SK-N-SH treated with all-trans-retinoic acid at 6 μM for 48 hours (cell line): ENCODE measurements at regions not wholly inside any gene's neighbourhood (a gene's known extent, or its start where the extent isn't known, plus 50 kb on each side); places are given as distances from the start of the nearest gene placed in this dataset.

Experiments
- ATAC-seq: fragments of 200-7000 bp; cut with Tn5 transposase; 3 replicates; pipeline ENCODE4 v1.9.1; 2020; ENCODE audit warnings: mild to moderate bottlenecking, moderate library complexity
- ARNTL ChIP-seq: fragments of 450-650 bp; formaldehyde crosslinking; IDR thresholded peaks from 2 replicates; pipeline ENCODE4 v1.5.0; 2020; ENCODE audit warnings: low read depth, mild to moderate bottlenecking, moderate library complexity, borderline replicate concordance
- BACH2 ChIP-seq: fragments of 250-450 bp; sonication (Bioruptor Pico); IDR thresholded peaks from 2 replicates; pipeline ENCODE4 v1.9.0; 2021; ENCODE audit warnings: mild to moderate bottlenecking, borderline replicate concordance
- CREB5 ChIP-seq: fragments of 250-450 bp; sonication (Bioruptor Pico); IDR thresholded peaks from 2 replicates; pipeline ENCODE4 v1.5.1; 2020; ENCODE audit warnings: low read depth, mild to moderate bottlenecking, moderate library complexity
- CSDC2 ChIP-seq: fragments of 250-450 bp; sonication (Bioruptor Pico); IDR thresholded peaks from 2 replicates; pipeline ENCODE4 v1.5.0; 2020; ENCODE audit warnings: mild to moderate bottlenecking, moderate library complexity
- CSRNP3 ChIP-seq: fragments of 250-450 bp; sonication (Bioruptor Pico); IDR thresholded peaks from 2 replicates; pipeline ENCODE4 v1.5.1; 2021; ENCODE audit warnings: mild to moderate bottlenecking, moderate library complexity
- ESRRG ChIP-seq: fragments of 250-450 bp; sonication (Bioruptor Pico); IDR thresholded peaks from 2 replicates; pipeline ENCODE4 v1.6.1; 2021; ENCODE audit warnings: mild to moderate bottlenecking
- GLIS3 ChIP-seq: fragments of 250-450 bp; sonication (Bioruptor Pico); IDR thresholded peaks from 2 replicates; pipeline ENCODE4 v1.5.0; 2020; ENCODE audit warnings: mild to moderate bottlenecking, moderate library complexity
- ISL1 ChIP-seq: fragments of 250-450 bp; sonication (Bioruptor Pico); IDR thresholded peaks from 2 replicates; pipeline ENCODE4 v2.1.2; 2022; ENCODE audit warnings: mild to moderate bottlenecking, moderate library complexity
- OSR1 ChIP-seq: fragments of 250-450 bp; sonication (Bioruptor Pico); IDR thresholded peaks from 2 replicates; pipeline ENCODE4 v1.8.0; 2022; ENCODE audit warnings: moderate library complexity, mild to moderate bottlenecking, inconsistent platforms
- PPARA ChIP-seq: fragments of 250-450 bp; sonication (Bioruptor Pico); IDR thresholded peaks from 2 replicates; pipeline ENCODE4 v1.5.0; 2020; ENCODE audit warnings: mild to moderate bottlenecking, borderline replicate concordance
- RARB ChIP-seq: fragments of 250-450 bp; sonication (Bioruptor Pico); IDR thresholded peaks from 2 replicates; pipeline ENCODE4 v1.8.0; 2021; ENCODE audit warnings: mild to moderate bottlenecking, moderate library complexity
- SNAI2 ChIP-seq: fragments of 250-450 bp; sonication (Bioruptor Pico); IDR thresholded peaks from 2 replicates; pipeline ENCODE4 v1.5.0; 2020; ENCODE audit warnings: mild to moderate bottlenecking, moderate library complexity
- TCF4 ChIP-seq: fragments of 250-450 bp; sonication (Bioruptor Pico); IDR thresholded peaks from 2 replicates; pipeline ENCODE4 v1.8.0; 2021; ENCODE audit warnings: mild to moderate bottlenecking, moderate library complexity, borderline replicate concordance
- TOX ChIP-seq: fragments of 250-450 bp; sonication (Bioruptor Pico); IDR thresholded peaks from 2 replicates; pipeline ENCODE4 v1.8.0; 2021; ENCODE audit warnings: mild to moderate bottlenecking, moderate library complexity, borderline replicate concordance
- ZC3H10 ChIP-seq: fragments of 250-450 bp; sonication (Bioruptor Pico); IDR thresholded peaks from 2 replicates; pipeline ENCODE4 v1.5.1; 2021; ENCODE audit warnings: mild to moderate bottlenecking, moderate library complexity
- ZFP3 ChIP-seq: fragments of 250-450 bp; sonication (Bioruptor Pico); IDR thresholded peaks from 2 replicates; pipeline ENCODE4 v1.5.0; 2020; ENCODE audit warnings: mild to moderate bottlenecking, moderate library complexity
- ZFP30 ChIP-seq: fragments of 450-650 bp; formaldehyde crosslinking; IDR thresholded peaks from 2 replicates; pipeline ENCODE4 v1.5.0; 2022; ENCODE audit warnings: mild to moderate bottlenecking, moderate library complexity
- ZNF565 ChIP-seq: fragments of 450-650 bp; formaldehyde crosslinking; conservative IDR thresholded peaks from 2 replicates; pipeline ENCODE4 v1.5.0; 2020; ENCODE audit warnings: low read depth, mild to moderate bottlenecking, moderate library complexity
- ZNF70 ChIP-seq: fragments of 450-650 bp; formaldehyde crosslinking; IDR thresholded peaks from 2 replicates; pipeline ENCODE4 v1.5.0; 2020; ENCODE audit warnings: mild to moderate bottlenecking, moderate library complexity
- ZNF8 ChIP-seq: fragments of 450-650 bp; formaldehyde crosslinking; IDR thresholded peaks from 2 replicates; pipeline ENCODE4 v1.5.0; 2020; ENCODE audit warnings: mild to moderate bottlenecking, moderate library complexity
- TF ChIP-seq, protein P1 (sequence below): fragments of 250-450 bp; sonication (Bioruptor Pico); IDR thresholded peaks from 2 replicates; pipeline ENCODE4 v1.5.0; 2020; ENCODE audit warnings: mild to moderate bottlenecking, moderate library complexity
- TF ChIP-seq, protein P2 (sequence below): fragments of 250-450 bp; sonication (Bioruptor Pico); IDR thresholded peaks from 2 replicates; pipeline ENCODE4 v1.8.0; 2020; ENCODE audit warnings: mild to moderate bottlenecking, moderate library complexity, borderline replicate concordance
- TF ChIP-seq, protein P3 (sequence below): fragments of 250-450 bp; sonication (Bioruptor Pico); IDR thresholded peaks from 2 replicates; pipeline ENCODE4 v1.8.0; 2021; ENCODE audit warnings: low read depth, mild to moderate bottlenecking, moderate library complexity, borderline replicate concordance

DNA sequence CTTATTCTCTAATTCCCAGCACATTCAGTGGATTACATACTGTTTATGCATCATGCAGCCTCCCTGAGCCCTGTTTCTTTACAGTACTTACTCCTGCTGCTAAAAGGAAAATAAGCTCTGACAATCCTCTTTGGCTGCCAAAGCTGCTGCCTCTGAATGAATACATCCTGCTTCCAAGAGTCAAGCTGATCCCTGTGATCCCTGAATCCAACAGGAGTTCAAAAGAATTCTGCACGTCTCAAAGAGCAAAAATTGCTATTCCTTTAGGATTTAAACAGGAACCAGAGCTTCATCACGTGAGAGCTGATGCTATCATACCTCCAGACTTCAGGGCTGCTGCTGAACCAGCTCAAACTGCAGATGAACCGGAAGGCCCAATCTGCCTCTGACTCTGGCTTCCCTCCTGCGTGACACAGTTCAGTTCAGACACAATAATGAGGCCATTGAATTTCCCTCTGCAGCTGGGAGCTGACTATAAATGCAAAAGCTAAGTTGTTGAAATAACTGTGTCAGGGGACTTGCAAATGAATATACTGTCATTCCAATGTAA lies 851.0 kb upstream of the PHF14 start:
- peak; percentile 26; the same call in 1 of the 2 replicates for TF ChIP-seq ZNF70 (CRISPR knock-in tag)
- no peak for TF ChIP-seq GLIS3 (CRISPR knock-in tag)
- 0 out of 2 replicates have a peak, but pooled peaks have one; percentile 9 for TF ChIP-seq CREB5 (CRISPR knock-in tag)
- peak; percentile 89 for TF ChIP-seq TCF4 (CRISPR knock-in tag)
- peak; percentile 90 for TF ChIP-seq PPARA (CRISPR knock-in tag)
- TF ChIP-seq CSDC2 (CRISPR knock-in tag) = no peak
- 0 out of 2 replicates have a peak, but pooled peaks have one; percentile 76 for TF ChIP-seq BACH2 (CRISPR knock-in tag)
- TF ChIP-seq TOX = no peak
- TF ChIP-seq ZFP30 (CRISPR knock-in tag) = no peak
- no peak for TF ChIP-seq OSR1 (CRISPR knock-in tag)
- no peak for TF ChIP-seq ZC3H10 (CRISPR knock-in tag)
- no peak for TF ChIP-seq ZFP3 (CRISPR knock-in tag)
- TF ChIP-seq, protein P1, sequence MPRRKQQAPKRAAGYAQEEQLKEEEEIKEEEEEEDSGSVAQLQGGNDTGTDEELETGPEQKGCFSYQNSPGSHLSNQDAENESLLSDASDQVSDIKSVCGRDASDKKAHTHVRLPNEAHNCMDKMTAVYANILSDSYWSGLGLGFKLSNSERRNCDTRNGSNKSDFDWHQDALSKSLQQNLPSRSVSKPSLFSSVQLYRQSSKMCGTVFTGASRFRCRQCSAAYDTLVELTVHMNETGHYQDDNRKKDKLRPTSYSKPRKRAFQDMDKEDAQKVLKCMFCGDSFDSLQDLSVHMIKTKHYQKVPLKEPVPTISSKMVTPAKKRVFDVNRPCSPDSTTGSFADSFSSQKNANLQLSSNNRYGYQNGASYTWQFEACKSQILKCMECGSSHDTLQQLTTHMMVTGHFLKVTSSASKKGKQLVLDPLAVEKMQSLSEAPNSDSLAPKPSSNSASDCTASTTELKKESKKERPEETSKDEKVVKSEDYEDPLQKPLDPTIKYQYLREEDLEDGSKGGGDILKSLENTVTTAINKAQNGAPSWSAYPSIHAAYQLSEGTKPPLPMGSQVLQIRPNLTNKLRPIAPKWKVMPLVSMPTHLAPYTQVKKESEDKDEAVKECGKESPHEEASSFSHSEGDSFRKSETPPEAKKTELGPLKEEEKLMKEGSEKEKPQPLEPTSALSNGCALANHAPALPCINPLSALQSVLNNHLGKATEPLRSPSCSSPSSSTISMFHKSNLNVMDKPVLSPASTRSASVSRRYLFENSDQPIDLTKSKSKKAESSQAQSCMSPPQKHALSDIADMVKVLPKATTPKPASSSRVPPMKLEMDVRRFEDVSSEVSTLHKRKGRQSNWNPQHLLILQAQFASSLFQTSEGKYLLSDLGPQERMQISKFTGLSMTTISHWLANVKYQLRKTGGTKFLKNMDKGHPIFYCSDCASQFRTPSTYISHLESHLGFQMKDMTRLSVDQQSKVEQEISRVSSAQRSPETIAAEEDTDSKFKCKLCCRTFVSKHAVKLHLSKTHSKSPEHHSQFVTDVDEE = peak; percentile 88; the same call in 1 of the 2 replicates
- 0 out of 2 replicates have a peak, but pooled peaks have one; percentile 19 for TF ChIP-seq ESRRG
- TF ChIP-seq ZNF8 = no peak; the same call in 1 of the 2 replicates
- peak; percentile 65; the same call in 1 of the 2 replicates for TF ChIP-seq SNAI2 (CRISPR knock-in tag)
- TF ChIP-seq CSRNP3 (CRISPR knock-in tag) = no peak
- no peak for TF ChIP-seq ARNTL
- TF ChIP-seq, protein P2, sequence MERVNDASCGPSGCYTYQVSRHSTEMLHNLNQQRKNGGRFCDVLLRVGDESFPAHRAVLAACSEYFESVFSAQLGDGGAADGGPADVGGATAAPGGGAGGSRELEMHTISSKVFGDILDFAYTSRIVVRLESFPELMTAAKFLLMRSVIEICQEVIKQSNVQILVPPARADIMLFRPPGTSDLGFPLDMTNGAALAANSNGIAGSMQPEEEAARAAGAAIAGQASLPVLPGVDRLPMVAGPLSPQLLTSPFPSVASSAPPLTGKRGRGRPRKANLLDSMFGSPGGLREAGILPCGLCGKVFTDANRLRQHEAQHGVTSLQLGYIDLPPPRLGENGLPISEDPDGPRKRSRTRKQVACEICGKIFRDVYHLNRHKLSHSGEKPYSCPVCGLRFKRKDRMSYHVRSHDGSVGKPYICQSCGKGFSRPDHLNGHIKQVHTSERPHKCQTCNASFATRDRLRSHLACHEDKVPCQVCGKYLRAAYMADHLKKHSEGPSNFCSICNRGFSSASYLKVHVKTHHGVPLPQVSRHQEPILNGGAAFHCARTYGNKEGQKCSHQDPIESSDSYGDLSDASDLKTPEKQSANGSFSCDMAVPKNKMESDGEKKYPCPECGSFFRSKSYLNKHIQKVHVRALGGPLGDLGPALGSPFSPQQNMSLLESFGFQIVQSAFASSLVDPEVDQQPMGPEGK (CRISPR knock-in tag) = no peak
- no peak; the same call in 1 of the 2 replicates for TF ChIP-seq ISL1 (CRISPR knock-in tag)
- no peak for TF ChIP-seq RARB (CRISPR knock-in tag)
- TF ChIP-seq, protein P3, sequence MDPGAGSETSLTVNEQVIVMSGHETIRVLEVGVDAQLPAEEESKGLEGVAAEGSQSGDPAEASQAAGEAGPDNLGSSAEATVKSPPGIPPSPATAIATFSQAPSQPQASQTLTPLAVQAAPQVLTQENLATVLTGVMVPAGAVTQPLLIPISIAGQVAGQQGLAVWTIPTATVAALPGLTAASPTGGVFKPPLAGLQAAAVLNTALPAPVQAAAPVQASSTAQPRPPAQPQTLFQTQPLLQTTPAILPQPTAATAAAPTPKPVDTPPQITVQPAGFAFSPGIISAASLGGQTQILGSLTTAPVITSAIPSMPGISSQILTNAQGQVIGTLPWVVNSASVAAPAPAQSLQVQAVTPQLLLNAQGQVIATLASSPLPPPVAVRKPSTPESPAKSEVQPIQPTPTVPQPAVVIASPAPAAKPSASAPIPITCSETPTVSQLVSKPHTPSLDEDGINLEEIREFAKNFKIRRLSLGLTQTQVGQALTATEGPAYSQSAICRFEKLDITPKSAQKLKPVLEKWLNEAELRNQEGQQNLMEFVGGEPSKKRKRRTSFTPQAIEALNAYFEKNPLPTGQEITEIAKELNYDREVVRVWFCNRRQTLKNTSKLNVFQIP (CRISPR knock-in tag) = no peak
- 0 out of 2 replicates have a peak, but pooled peaks have one; percentile 47 for TF ChIP-seq ZNF565 (CRISPR knock-in tag)
- peak; percentile 49; the same call in 2 of the 3 replicates for ATAC-seq

DNA sequence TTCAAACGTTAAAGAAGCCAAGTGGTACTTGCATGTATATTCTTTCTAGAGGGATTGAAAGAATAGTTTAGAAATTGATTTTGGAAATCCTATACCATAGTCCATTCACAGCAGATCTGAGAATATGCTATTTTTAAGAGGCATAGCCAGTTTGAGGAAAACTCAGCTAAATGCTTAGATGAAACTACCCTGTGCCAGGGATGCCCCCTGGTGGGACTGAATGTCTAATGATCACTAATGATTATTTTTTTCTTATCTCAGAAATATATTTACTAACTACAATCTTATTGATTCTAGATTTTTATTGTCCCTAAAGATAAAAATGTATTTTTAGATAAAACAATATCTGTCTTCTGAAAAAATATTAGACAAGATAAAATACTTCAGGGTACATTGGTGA lies 844.9 kb upstream of the PHF14 start:
- TF ChIP-seq TOX (no peak), ZNF70 (CRISPR knock-in tag) (no peak)
- ATAC-seq = no peak
